ENCODE measurements at regions not wholly inside any gene's neighbourhood (a gene's known extent, or its start where the extent isn't known, plus 50 kb on each side); places are given as distances from the start of the nearest gene placed in this dataset.

DNA sequence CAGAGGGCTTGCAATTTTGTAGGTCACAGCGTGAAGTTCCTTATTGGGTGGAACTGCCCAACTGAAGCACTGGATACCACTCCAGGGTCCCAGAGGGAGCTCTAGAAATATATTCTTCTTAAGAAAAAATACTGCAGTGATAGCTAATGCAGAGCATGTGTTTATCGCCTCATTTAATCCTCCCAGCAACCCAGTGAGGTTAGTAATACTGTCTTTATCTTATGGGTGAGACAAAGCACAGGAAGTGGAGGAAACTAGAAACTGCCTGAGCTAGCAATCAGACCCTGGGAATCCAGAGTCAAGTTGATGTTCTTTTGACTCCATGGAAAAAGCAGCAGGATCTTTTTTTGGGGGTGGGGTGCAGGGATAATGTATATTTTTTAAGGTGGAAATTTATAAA is 153.3 kb downstream of the PJA2 start:
- no peak for DNase-seq (ENCODE audit: low read depth)
- H3K4me3 ChIP-seq (ENCODE audit: low read depth, low read length) = no peak overlapping the region
- TF ChIP-seq CTCF (IDR thresholded peaks at IDR 0.05; ENCODE audit: insufficient read depth, low read depth, low read length, missing control alignments) = no peak

- no peak for DNase-seq (ENCODE audit: low read depth)
- H3K4me3 ChIP-seq (ENCODE audit: low read depth, low read length) = no peak overlapping the region
- TF ChIP-seq CTCF (IDR thresholded peaks at IDR 0.05; ENCODE audit: insufficient read depth, low read depth, low read length, missing control alignments) = no peak
Observed at GRCh38 chr5:109254511-109254910, 155.3 kb downstream of the PJA2 start.

- no peak overlapping the region for H3K4me3 ChIP-seq (ENCODE audit: low read depth, low read length)
- DNase-seq (ENCODE audit: low read depth) = no peak
- TF ChIP-seq CTCF (IDR thresholded peaks at IDR 0.05; ENCODE audit: insufficient read depth, low read depth, low read length, missing control alignments) = no peak
Observed at GRCh38 chr5:109253262-109253661, 156.5 kb downstream of the PJA2 start.

- no peak overlapping the region for H3K4me3 ChIP-seq (ENCODE audit: low read depth, low read length)
- DNase-seq (ENCODE audit: low read depth) = no peak
- no peak for TF ChIP-seq CTCF (IDR thresholded peaks at IDR 0.05; ENCODE audit: insufficient read depth, low read depth, low read length, missing control alignments)
Observed at GRCh38 chr5:109252731-109253130, 157.0 kb downstream of the PJA2 start.

DNA sequence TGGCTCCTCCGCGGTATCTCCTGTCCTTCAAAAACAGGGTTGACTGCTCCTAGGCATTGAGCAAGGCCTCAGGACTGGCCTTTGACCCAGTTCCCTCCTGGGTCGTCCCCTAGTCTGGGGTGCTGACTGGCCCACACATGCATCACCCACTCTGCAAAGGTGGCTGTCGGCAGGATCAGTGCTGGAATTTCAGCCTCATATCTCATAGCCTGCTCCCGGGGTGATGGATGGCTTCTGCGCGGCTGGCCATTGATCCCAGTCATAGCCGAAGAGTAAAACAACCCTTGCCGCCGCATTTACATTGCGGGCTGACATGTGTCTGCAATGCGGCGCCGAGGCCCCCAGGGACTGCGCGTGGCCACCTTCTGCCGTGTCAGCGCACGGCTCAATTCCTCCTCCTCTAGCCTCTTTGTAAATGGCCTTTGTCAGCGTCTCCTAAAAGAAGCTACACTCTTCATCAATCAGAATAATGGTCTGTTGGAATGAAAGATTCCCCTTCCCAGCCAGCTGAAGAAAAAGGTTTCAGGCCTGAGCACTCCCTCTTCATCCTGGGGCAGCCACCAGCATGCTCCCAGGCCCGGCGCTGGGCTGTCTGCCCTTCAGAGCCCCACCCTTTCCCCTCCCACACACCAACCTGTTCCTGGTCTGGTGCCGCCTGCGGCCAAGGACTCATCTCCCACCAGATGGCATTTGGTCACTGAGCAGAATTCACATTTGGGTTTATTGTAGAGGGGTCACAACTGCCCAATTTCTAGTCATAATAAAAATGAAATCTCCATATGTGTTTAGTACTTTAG is 159.0 kb downstream of the PJA2 start:
- TF ChIP-seq CTCF (IDR thresholded peaks at IDR 0.05; ENCODE audit: insufficient read depth, low read depth, low read length, missing control alignments) = no peak

DNA sequence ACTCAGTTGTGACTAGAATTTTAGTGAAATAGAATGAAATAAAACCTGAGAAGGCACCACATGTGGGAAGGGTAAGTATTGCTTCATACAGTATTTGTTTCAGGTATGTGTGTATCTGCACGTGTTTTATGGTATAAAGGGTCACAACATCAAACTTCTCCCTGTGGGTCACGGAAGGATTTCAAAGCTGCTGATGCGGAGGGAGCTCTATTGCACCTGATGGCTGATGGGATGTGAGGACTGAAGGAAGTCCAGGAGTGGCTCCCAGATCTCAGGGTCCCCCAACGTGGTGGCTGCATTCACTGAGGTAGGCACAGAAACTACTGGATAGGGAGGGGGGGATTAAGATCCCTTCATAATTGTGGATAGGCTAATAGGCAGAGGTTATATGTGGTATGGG is 159.7 kb downstream of the PJA2 start:
- no peak overlapping the region for H3K4me3 ChIP-seq (ENCODE audit: low read depth, low read length)
- TF ChIP-seq CTCF (IDR thresholded peaks at IDR 0.05; ENCODE audit: insufficient read depth, low read depth, low read length, missing control alignments) = no peak
- no peak for DNase-seq (ENCODE audit: low read depth)

More for the DNA sequence above, 159.0 kb downstream of the PJA2 start:
- no peak overlapping the region for H3K4me3 ChIP-seq (ENCODE audit: low read depth, low read length)
- DNase-seq (ENCODE audit: low read depth) = no peak

GRCh38 chr5:109249126-109249525 is 160.6 kb downstream of the PJA2 start:
- H3K4me3 ChIP-seq (ENCODE audit: low read depth, low read length) = no peak overlapping the region
- no peak for DNase-seq (ENCODE audit: low read depth)
- TF ChIP-seq CTCF (IDR thresholded peaks at IDR 0.05; ENCODE audit: insufficient read depth, low read depth, low read length, missing control alignments) = no peak

All from GM12865 (cell line).